ENCODE measurements at regions not wholly inside any gene's neighbourhood (a gene's known extent, or its start where the extent isn't known, plus 50 kb on each side); places are given as distances from the start of the nearest gene placed in this dataset.

- WGBS = 100% methylated on average over 1 of the region's 1 CpG
- H3K27ac ChIP-seq = no peak overlapping the region
These were observed 107.8 kb upstream of the TGFBR2 start for GRCh38 chr3:30498587-30498967.

GRCh38 chr3:30500666-30501399 lies 105.6 kb upstream of the TGFBR2 start:
- Histone ChIP-seq H3K9me3 (no peaks in the 10 kb centered on the region), H3K27ac (no peak overlapping the region), H3K36me3 (no peaks in the 10 kb centered on the region), H3K4me1 (replicated peaks) (no peaks in the 10 kb centered on the region), H3K27me3 (replicated peaks; ENCODE audit: insufficient read depth) (no peaks in the 10 kb centered on the region), H3K4me3 (no peak overlapping the region)
- 94% methylated on average over 7 of the region's 7 CpGs for WGBS
- intact Hi-C loops (cut with DNase I) = no loop called here
- DNase-seq (ENCODE audit: low spot score) = no peak
- TF ChIP-seq POLR2AphosphoS5 (IDR thresholded peaks at IDR 0.05) (no peak), POLR2A (IDR thresholded peaks at IDR 0.05) (no peak), CTCF (IDR thresholded peaks at IDR 0.05) (no peak)

More at GRCh38 chr3:30498587-30498967, 107.8 kb upstream of the TGFBR2 start:
- Histone ChIP-seq H3K4me3 (no peak overlapping the region), H3K9me3 (no peaks in the 10 kb centered on the region), H3K4me1 (replicated peaks) (no peaks in the 10 kb centered on the region), H3K36me3 (no peaks in the 10 kb centered on the region), H3K27me3 (replicated peaks; ENCODE audit: insufficient read depth) (no peaks in the 10 kb centered on the region)
- TF ChIP-seq POLR2A (IDR thresholded peaks at IDR 0.05) (no peak), POLR2AphosphoS5 (IDR thresholded peaks at IDR 0.05) (no peak), CTCF (IDR thresholded peaks at IDR 0.05) (no peak)
- no peak for DNase-seq (ENCODE audit: low spot score)
- intact Hi-C loops (cut with DNase I) = no loop called here

- Histone ChIP-seq H3K9me3 (no peaks in the 10 kb centered on the region), H3K4me3 (no peak overlapping the region), H3K27ac (no peak overlapping the region), H3K36me3 (no peaks in the 10 kb centered on the region), H3K4me1 (replicated peaks) (no peaks in the 10 kb centered on the region), H3K27me3 (replicated peaks; ENCODE audit: insufficient read depth) (no peaks in the 10 kb centered on the region)
- DNase-seq (ENCODE audit: low spot score) = no peak
- intact Hi-C loops (cut with DNase I) = no loop called here
- TF ChIP-seq POLR2AphosphoS5 (IDR thresholded peaks at IDR 0.05) (no peak), CTCF (IDR thresholded peaks at IDR 0.05) (no peak), POLR2A (IDR thresholded peaks at IDR 0.05) (no peak)
These were observed 104.9 kb upstream of the TGFBR2 start for GRCh38 chr3:30501526-30501925.

- H3K36me3 ChIP-seq = no peaks in the 10 kb centered on the region
- H3K4me1 ChIP-seq (replicated peaks) = no peaks in the 10 kb centered on the region
- intact Hi-C loops (cut with DNase I) = no loop called here
- no peak overlapping the region for H3K4me3 ChIP-seq
- no peak for TF ChIP-seq POLR2A (IDR thresholded peaks at IDR 0.05)
- no peak for TF ChIP-seq POLR2AphosphoS5 (IDR thresholded peaks at IDR 0.05)
- TF ChIP-seq CTCF (IDR thresholded peaks at IDR 0.05) = no peak
- H3K27me3 ChIP-seq (replicated peaks; ENCODE audit: insufficient read depth) = no peaks in the 10 kb centered on the region
- no peaks in the 10 kb centered on the region for H3K9me3 ChIP-seq
- WGBS = 92% methylated on average over 2 of the region's 2 CpGs
- no peak overlapping the region for H3K27ac ChIP-seq
- DNase-seq (ENCODE audit: low spot score) = no peak
These were observed 104.2 kb upstream of the TGFBR2 start for GRCh38 chr3:30502051-30502741.

GRCh38 chr3:30502742-30503073 lies 103.7 kb upstream of the TGFBR2 start:
- intact Hi-C loops (cut with DNase I) = no loop called here
- no peak for TF ChIP-seq CTCF (IDR thresholded peaks at IDR 0.05)
- no peak for TF ChIP-seq POLR2A (IDR thresholded peaks at IDR 0.05)
- TF ChIP-seq POLR2AphosphoS5 (IDR thresholded peaks at IDR 0.05) = no peak
- Histone ChIP-seq H3K36me3 (no peaks in the 10 kb centered on the region), H3K4me3 (no peak overlapping the region), H3K27ac (no peak overlapping the region), H3K4me1 (replicated peaks) (no peaks in the 10 kb centered on the region), H3K9me3 (no peaks in the 10 kb centered on the region), H3K27me3 (replicated peaks; ENCODE audit: insufficient read depth) (no peaks in the 10 kb centered on the region)
- 89% methylated on average over 1 of the region's 1 CpG for WGBS
- DNase-seq (ENCODE audit: low spot score) = no peak
